Activated T-cell treated with anti-CD3 and anti-CD28 coated beads, Interleukin-2, amount 50 U/mL, for 72 hours (primary cell): ENCODE measurements at regions not wholly inside any gene's neighbourhood (a gene's known extent, or its start where the extent isn't known, plus 50 kb on each side); places are given as distances from the start of the nearest gene placed in this dataset.
A peak's percentile ranks its signal among the peaks of the same experiment; 100 is the strongest.
"Not testable (repeated sequence)": the region's sequence is repeated elsewhere in the genome, so short reads cannot be mapped to it uniquely, and the experiment has no call there.

Source experiments
- ATAC-seq, 2 donors: fragments of 150-1000 bp; cut with Tn5 transposase; replicated peaks in 1 of 2; 2 replicates each; pipeline ENCODE4 v1.10.0; 2021; ENCODE audit warnings: moderate library complexity in 2 of 2, mild to moderate bottlenecking in 1 of 2
- DNase-seq, 2 donors: peaks; one replicate each; pipeline ENCODE4 v3.0.0; 2021 to 2022; ENCODE audit warnings: mixed read lengths in 1 of 2
- H3K27ac Mint-ChIP-seq: one replicate; pipeline ENCODE4 v1.8.0; 2022; ENCODE audit warnings: mild to moderate bottlenecking, moderate library complexity, mixed read lengths
- H3K27me3 Mint-ChIP-seq: one replicate; pipeline ENCODE4 v1.8.0; 2022; ENCODE audit warnings: low read depth, mixed read lengths
- H3K36me3 Mint-ChIP-seq, 2 donors: one replicate each; pipeline ENCODE4 v1.8.0; 2022; ENCODE audit warnings: mixed read lengths in 2 of 2, mild to moderate bottlenecking in 1 of 2; ENCODE audit not compliant: insufficient read depth in 2 of 2
- H3K4me1 Mint-ChIP-seq: one replicate; pipeline ENCODE4 v1.8.0; 2022; ENCODE audit warnings: low read depth, mixed read lengths
- H3K4me3 Mint-ChIP-seq, 2 donors: one replicate each; pipeline ENCODE4 v1.8.0; 2022; ENCODE audit warnings: mild to moderate bottlenecking in 2 of 2, mixed read lengths in 2 of 2, moderate library complexity in 2 of 2
- H3K9me3 Mint-ChIP-seq, 2 donors: one replicate each; pipeline ENCODE4 v1.8.0; 2022; ENCODE audit warnings: mixed read lengths in 2 of 2

DNA sequence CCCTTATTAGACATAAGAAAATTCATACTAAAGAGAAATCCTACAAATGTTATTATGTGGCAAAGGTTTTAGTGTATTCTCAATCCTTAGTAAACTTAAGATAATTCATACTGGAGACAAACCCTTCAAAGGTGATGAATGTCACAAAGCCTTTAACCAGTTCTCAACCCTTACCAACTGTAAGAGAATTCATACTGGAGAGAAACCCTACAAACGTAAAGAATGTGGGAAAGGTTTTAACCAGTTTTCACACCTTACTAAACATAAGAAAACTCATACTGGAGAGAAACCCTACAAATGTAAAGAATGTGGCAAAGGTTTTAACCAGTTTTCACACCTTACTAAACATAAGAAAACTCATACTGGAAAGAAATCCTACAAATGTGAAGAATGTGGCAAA, 93.2 kb downstream of the ZNF680 start:
- ATAC-seq (no peak), DNase-seq (no peak)
- no peak overlapping the region for H3K4me3 Mint-ChIP-seq
- H3K36me3 Mint-ChIP-seq: peaks cover 1 to 3% of the 10 kb centered on the region in 2 donors
- peaks cover 3 to 5% of the 10 kb centered on the region in 2 donors for H3K9me3 Mint-ChIP-seq
- H3K27me3 Mint-ChIP-seq: no peaks in the 10 kb centered on the region
- no peak overlapping the region for H3K27ac Mint-ChIP-seq
- no peaks in the 10 kb centered on the region for H3K4me1 Mint-ChIP-seq

DNA sequence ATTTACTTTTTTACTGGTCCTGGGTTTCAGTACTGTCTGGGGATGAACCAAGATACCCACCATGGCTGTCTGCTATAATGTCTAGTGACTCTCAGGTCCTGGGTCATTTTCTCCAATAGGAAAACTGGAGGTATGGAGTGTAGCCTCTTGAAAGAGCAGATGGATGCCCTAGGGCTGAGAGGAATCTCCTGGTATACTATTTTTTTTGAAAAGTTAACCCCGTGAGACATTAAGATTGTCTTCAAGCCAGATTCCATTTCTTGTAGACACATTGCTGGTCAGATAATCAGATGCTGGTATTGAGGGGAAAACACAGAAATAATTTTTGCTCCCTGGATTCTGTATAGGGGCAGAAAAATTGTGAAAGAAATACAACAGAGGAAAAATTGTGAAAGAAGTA, 97.3 kb downstream of the ZNF680 start:
- Mint-ChIP-seq H3K9me3 (peaks cover 3 to 5% of the 10 kb centered on the region in 2 donors), H3K36me3 (peaks cover 1 to 3% of the 10 kb centered on the region in 2 donors), H3K4me1 (no peaks in the 10 kb centered on the region), H3K4me3 (no peak overlapping the region), H3K27me3 (no peaks in the 10 kb centered on the region), H3K27ac (no peak overlapping the region)
- ATAC-seq (no peak), DNase-seq (no peak)

DNA sequence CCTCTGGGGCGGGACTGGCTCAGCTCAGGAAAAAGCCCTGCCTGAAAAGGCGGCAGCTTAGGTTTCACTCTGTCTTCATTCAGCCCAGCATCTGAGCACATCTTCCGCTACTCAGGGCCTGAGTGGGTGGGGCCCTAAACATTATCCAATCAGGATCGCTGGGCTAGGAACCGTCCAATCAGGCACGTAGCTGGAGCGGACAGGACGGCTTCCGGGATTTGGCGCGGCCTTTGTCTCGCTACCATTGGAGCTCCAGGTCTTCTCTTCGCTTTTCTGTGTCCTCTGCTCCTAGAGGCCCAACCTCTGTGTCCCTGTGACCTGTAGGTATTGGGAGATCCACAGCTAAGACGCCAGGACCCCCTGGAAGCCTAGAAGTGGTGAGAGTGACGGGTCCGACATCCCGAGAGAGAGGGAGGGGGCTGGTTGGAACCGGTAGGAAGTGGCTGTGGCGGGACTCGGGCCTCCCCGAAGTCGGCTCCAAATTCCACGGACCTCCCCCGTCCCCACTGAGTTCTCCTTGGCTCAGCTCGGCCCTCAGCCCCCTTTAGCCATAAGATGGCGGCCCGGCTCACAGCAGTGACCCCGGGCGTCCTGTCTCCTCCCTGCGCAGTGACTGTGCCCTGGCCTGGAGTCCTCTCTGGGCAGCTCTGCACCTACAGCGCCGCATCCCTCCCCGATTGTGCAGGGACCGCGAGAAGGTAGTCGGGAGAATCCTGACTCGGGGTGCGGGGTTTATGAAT, 99.1 kb downstream of the ZNF680 start:
- peaks cover 1 to 3% of the 10 kb centered on the region in 2 donors for H3K36me3 Mint-ChIP-seq
- H3K9me3 Mint-ChIP-seq: peaks cover 3% of the 10 kb centered on the region in 2 donors
- no peaks in the 10 kb centered on the region for H3K4me1 Mint-ChIP-seq
- DNase-seq: peak; percentile 7 to 22
- ATAC-seq: peak; percentile 45 to 77
- no peak overlapping the region for H3K27ac Mint-ChIP-seq
- H3K4me3 Mint-ChIP-seq: peak overlapping the region; percentile 29 to 65
- no peaks in the 10 kb centered on the region for H3K27me3 Mint-ChIP-seq

DNA sequence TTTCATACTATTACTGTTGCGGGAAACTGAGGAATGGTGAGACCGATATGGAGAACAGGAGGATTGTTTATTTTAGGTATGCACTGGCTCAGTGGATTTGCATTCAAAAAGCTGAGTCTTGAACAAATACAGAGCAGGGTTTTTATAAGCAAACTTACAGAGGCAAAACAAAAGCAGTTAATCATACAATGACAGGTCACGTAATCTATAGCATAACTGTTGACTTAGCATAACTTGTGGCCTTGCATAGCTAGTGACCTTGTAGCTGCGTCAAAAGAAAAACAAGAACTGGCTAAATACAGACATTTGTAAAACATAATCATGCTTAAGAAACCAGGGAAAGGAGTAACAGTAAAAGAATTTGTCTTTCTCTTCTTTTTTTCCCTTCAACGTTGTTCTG, 103.0 kb downstream of the ZNF680 start:
- not testable (repeated sequence) for H3K9me3 Mint-ChIP-seq, H3K4me1 Mint-ChIP-seq, H3K27ac Mint-ChIP-seq, ATAC-seq, DNase-seq, H3K4me3 Mint-ChIP-seq, H3K36me3 Mint-ChIP-seq, H3K27me3 Mint-ChIP-seq

DNA sequence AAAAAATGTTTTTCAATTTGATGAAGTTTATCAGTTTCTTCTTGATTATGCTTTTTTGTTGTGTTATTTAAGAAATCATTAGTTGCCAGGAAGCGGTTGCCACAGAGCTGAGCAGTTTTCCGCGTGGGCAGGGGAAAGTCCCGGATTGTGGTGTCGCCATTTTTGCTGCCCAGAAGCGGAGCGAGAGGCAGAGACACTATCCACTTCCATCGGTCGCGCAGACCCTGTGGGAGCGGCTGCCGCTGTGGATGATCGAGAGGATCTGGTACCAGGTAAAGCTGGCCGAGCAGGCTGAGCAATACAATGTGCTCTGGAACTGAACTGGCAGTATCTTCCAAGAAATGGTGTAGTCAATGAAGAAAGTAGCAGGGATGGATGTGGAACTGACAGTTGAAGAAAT, 119.8 kb downstream of the ZNF736 start:
- H3K27me3 Mint-ChIP-seq: no peaks in the 10 kb centered on the region
- DNase-seq (no peak), ATAC-seq (no peak)
- H3K36me3 Mint-ChIP-seq: peaks cover 2 to 7% of the 10 kb centered on the region in 2 donors
- no peaks in the 10 kb centered on the region for H3K4me1 Mint-ChIP-seq
- no peak overlapping the region for H3K4me3 Mint-ChIP-seq
- H3K9me3 Mint-ChIP-seq: peaks cover 3 to 8% of the 10 kb centered on the region in 2 donors
- no peak overlapping the region for H3K27ac Mint-ChIP-seq

DNA sequence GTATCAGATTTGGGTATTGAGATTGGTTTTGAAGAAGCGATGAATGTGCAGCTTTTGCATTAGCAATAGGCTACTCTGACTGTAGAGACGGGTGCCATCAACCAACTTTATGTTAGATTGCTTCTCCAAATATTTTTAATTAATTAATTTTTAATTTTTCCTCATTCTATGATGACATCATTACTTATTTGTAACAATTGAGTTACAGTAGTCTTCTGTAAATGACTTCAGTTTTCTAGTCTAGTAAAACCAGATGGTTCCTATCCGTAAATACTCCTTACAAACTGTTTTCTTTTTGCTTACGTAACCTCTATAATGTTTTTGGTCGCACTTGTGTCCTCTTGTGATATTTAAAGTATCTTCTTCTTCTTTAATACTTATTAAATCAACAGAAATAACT, 118.1 kb downstream of the ZNF736 start:
- Mint-ChIP-seq H3K27me3 (no peaks in the 10 kb centered on the region), H3K9me3 (peaks cover 3 to 11% of the 10 kb centered on the region in 2 donors), H3K27ac (no peak overlapping the region), H3K4me3 (no peak overlapping the region), H3K36me3 (peaks cover 2 to 7% of the 10 kb centered on the region in 2 donors), H3K4me1 (no peaks in the 10 kb centered on the region)
- no peak for ATAC-seq
- no peak for DNase-seq

DNA sequence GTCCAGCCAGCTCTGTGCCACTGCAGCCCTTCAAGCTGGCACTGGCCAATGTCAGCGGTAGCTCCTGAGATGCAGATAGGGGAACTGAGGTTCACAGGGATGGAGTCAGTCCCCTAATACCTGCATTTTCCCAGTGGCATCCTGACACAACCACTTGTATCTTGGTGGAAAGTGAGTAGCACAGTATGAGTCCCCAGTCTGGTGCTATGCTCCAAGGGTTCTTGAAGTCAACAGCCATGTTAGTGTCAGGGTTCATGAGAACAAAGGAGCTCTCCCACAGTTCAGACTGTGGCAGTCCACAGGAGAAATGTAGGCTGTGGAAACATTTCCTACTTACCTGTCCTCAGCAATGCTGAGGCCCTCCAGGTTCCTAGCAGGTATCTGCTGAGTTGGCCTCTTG, 115.5 kb downstream of the ZNF736 start:
- DNase-seq: no peak
- Mint-ChIP-seq H3K9me3 (peaks cover 3 to 15% of the 10 kb centered on the region in 2 donors), H3K27ac (no peak overlapping the region), H3K27me3 (no peaks in the 10 kb centered on the region), H3K4me1 (no peaks in the 10 kb centered on the region), H3K4me3 (no peak overlapping the region), H3K36me3 (peaks cover 2 to 7% of the 10 kb centered on the region in 2 donors)
- no peak for ATAC-seq

DNA sequence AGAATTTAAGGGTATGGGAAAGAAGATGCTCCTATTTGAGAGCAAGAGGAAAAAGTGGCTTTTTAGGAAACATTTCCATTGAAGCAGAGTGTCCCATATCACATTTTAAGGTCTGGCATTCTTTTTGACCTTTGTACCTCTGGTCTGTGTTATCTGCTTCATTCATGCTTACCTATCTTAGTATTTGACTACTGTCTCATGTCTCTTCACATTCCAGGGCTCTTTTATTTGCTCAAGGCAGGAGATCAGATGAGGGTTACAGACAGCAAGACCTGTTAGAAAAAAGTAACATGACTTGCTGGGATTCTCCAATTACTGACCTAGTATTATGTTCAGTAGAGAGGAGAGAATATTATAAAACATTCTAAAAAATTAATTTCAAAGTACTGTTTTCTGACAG, 111.7 kb downstream of the ZNF736 start:
- not testable (repeated sequence) for H3K27ac Mint-ChIP-seq, ATAC-seq, DNase-seq, H3K36me3 Mint-ChIP-seq, H3K4me1 Mint-ChIP-seq, H3K4me3 Mint-ChIP-seq, H3K27me3 Mint-ChIP-seq
- H3K9me3 Mint-ChIP-seq: peaks cover 7 to 14% of the 10 kb centered on the region in 2 donors

DNA sequence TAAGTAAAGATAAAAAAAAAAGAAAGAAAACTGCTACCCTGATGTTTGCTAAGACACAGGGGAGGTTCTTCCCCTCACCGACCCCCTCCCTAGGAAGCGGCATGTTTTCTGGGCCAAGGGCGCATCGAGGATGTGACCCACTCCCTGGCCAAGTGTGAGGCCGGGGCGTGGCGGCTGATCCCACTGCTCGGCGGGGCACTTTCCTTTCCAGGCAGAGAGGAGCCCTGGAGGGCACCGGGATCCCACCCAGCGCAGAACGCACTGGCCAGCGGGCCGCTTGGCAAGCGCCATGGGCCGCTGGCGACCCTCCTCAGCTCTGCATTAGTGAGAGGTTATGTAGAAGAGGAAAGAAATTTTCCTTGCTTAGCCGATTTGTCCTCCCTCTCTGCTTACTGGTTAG, 93.4 kb downstream of the ZNF736 start:
- H3K4me3 Mint-ChIP-seq: no peak overlapping the region
- H3K27me3 Mint-ChIP-seq: no peaks in the 10 kb centered on the region
- DNase-seq: no peak
- H3K4me1 Mint-ChIP-seq: no peaks in the 10 kb centered on the region
- peaks cover 9% of the 10 kb centered on the region in 2 donors for H3K9me3 Mint-ChIP-seq
- ATAC-seq: no peak
- H3K27ac Mint-ChIP-seq: no peak overlapping the region
- H3K36me3 Mint-ChIP-seq: peaks cover 0 to 9% of the 10 kb centered on the region in 2 donors
